Subcutaneous abdominal adipose tissue (tissue), 5 donors: ENCODE measurements at regions not wholly inside any gene's neighbourhood (a gene's known extent, or its start where the extent isn't known, plus 50 kb on each side); places are given as distances from the start of the nearest gene placed in this dataset.
"Not testable (repeated sequence)": the region's sequence is repeated elsewhere in the genome, so short reads cannot be mapped to it uniquely, and the experiment has no call there.

Source experiments
- H3K27ac ChIP-seq: one replicate; pipeline ENCODE4 v1.7.0; 2013; ENCODE audit warnings: low read depth, mild to moderate bottlenecking, inconsistent platforms, low read length, moderate library complexity
- H3K27me3 ChIP-seq, 5 donors: one replicate each; pipeline ENCODE4 v1.7.0; 2013; ENCODE audit warnings: low read length in 5 of 5, inconsistent platforms in 1 of 5; ENCODE audit not compliant: control insufficient read depth in 5 of 5, insufficient read depth in 4 of 5
- H3K36me3 ChIP-seq, 5 donors: one replicate each; pipeline ENCODE4 v1.7.0; 2013; ENCODE audit warnings: low read length in 5 of 5; ENCODE audit not compliant: control insufficient read depth in 5 of 5, insufficient read depth in 5 of 5
- H3K4me1 ChIP-seq, 5 donors: one replicate each; pipeline ENCODE4 v1.7.0; 2013; ENCODE audit warnings: low read length in 5 of 5, mild to moderate bottlenecking in 3 of 5, moderate library complexity in 1 of 5; ENCODE audit not compliant: control insufficient read depth in 5 of 5, insufficient read depth in 5 of 5
- H3K4me3 ChIP-seq, 5 donors: one replicate each; pipeline ENCODE4 v1.7.0; 2013; ENCODE audit warnings: low read length in 5 of 5, low read depth in 1 of 5
- H3K9ac ChIP-seq, 5 donors: one replicate each; pipeline ENCODE4 v1.7.0; 2013; ENCODE audit warnings: low read length in 5 of 5, mild to moderate bottlenecking in 4 of 5, moderate library complexity in 3 of 5
- H3K9me3 ChIP-seq, 5 donors: one replicate each; pipeline ENCODE4 v1.7.0; 2013; ENCODE audit warnings: low read length in 5 of 5; ENCODE audit not compliant: control insufficient read depth in 5 of 5
- donor health status: healthy.
- donor health status: healthy.
- donor health status: healthy.
- donor health status: healthy.
- donor health status: healthy.

DNA sequence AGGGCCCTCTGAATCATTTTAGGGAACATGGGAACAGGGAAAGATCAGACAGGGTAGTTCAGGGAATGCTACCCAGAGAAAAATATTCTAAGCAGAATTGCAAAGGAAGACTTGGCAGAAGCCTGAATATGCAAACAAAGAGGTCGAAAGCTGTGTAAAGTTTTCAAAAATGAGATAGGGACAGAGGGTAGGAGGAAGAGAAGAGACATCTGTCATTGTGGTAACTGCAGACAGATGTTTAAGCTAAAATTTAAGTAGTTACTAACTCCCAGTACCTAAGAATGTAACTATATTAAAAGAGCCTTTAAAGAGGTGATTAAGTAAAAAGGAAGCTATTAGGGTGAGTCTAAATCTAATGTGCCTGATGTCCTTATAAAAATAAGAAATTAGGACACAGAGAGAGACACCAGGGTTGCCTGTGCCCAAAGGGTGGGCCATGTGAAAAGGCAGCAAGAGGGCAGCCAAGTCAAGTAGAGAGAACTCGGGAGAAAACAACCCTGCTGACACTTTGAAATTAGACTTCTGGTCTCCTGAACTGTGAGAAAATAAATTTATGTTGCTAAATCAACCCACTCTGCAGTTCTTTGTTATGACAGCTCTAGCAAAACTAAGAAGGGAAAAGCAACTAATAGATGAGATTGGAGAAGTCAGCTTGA lies 1647.4 kb upstream of the C9orf72 start:
- Histone ChIP-seq H3K27me3 (peaks cover 0 to 8% (median 4%) of the 10 kb centered on the region in 5 donors), H3K36me3 (no peaks in the 10 kb centered on the region), H3K4me1 (no peaks in the 10 kb centered on the region), H3K9ac (no peak overlapping the region), H3K4me3 (no peak overlapping the region), H3K9me3 (no peaks in the 10 kb centered on the region), H3K27ac (no peak overlapping the region)

DNA sequence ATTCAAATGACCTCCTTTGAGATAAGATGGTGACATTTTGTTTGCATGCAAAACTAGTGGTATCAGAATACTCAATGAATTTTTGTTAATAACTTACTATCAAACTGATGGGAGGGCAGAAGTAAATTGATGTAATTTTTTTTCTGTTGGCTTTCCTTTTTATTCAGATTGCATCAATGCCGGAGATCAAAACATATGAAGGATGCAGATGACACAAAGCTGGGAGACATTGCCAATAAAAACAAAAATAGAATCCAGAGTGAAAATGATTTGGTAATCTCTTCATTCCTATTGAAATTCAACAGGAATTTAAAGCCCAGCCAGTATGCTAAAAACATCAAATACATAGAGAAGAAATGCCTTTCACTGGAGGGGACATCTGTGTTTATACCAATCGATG lies 1655.3 kb upstream of the C9orf72 start:
- H3K27me3 ChIP-seq: no peaks in the 10 kb centered on the region
- no peaks in the 10 kb centered on the region for H3K4me1 ChIP-seq
- no peaks in the 10 kb centered on the region for H3K36me3 ChIP-seq
- H3K9ac ChIP-seq: no peak overlapping the region
- no peaks in the 10 kb centered on the region for H3K9me3 ChIP-seq
- no peak overlapping the region for H3K27ac ChIP-seq
- no peak overlapping the region for H3K4me3 ChIP-seq

DNA sequence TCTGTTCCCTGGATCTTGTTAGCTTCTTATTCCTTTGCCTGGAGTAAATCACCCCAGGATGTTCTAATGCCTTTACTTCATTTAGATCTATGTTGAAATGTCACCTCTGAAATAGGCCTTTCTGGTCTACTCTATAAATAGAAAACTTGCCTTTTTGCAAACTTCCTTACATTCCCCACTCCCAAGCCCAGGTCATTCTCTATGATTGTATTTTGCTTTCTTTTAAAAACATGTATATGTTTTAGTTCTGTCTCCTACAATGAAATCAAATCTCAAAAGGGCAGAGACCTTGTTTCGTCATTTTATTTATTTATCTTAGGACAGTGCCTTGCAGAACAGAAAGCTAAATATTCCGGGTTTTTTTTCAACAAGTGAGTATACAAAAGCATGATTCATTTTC lies 1657.7 kb upstream of the C9orf72 start:
- no peaks in the 10 kb centered on the region for H3K27me3 ChIP-seq
- no peaks in the 10 kb centered on the region for H3K36me3 ChIP-seq
- no peak overlapping the region for H3K4me3 ChIP-seq
- H3K9me3 ChIP-seq: no peaks in the 10 kb centered on the region
- no peaks in the 10 kb centered on the region for H3K4me1 ChIP-seq
- H3K9ac ChIP-seq: no peak overlapping the region
- no peak overlapping the region for H3K27ac ChIP-seq

DNA sequence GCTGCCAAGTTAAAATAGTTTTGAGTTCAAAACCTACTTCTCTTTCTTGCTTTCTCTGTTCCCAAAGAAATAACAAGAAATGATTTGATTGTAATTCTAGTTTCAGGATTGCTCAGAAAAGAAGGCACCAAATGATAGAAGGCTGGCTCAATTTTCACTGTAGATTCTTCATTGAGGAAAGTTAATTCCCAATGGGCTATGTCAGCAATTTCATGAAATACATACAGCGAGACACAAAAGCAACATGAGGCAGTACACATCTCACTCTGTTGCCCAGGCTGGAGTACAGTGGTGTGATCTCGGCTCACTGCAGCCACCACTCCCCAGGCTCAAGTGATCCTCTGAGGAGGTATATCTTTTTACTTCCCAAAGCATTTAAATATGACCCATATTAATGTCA lies 1659.9 kb upstream of the C9orf72 start:
- H3K27me3 ChIP-seq: no peaks in the 10 kb centered on the region
- H3K27ac ChIP-seq: no peak overlapping the region
- no peaks in the 10 kb centered on the region for H3K9me3 ChIP-seq
- no peak overlapping the region for H3K4me3 ChIP-seq
- H3K36me3 ChIP-seq: no peaks in the 10 kb centered on the region
- no peak overlapping the region for H3K9ac ChIP-seq
- H3K4me1 ChIP-seq: no peaks in the 10 kb centered on the region

DNA sequence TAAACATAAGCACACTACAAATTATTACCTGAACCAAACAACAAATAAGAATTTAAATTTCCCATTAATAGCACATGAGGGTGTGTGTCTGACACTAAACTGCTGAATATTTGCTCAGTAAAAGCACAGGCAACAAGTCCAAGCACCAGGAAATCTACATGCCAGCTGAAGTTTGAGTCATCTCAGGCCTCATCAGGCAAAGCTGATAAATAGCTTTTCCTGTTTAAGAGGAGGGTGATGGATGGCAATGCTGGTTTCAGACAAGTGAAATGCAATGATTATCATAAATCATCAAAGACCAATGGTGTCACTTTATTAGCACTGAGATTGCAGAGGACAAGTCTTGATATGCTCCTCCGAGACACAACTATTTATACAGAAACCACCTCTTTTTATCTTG lies 1668.0 kb upstream of the C9orf72 start:
- Histone ChIP-seq H3K27ac (no peak overlapping the region), H3K4me3 (no peak overlapping the region), H3K4me1 (no peaks in the 10 kb centered on the region), H3K9ac (no peak overlapping the region), H3K36me3 (no peaks in the 10 kb centered on the region), H3K9me3 (no peaks in the 10 kb centered on the region), H3K27me3 (no peaks in the 10 kb centered on the region)

DNA sequence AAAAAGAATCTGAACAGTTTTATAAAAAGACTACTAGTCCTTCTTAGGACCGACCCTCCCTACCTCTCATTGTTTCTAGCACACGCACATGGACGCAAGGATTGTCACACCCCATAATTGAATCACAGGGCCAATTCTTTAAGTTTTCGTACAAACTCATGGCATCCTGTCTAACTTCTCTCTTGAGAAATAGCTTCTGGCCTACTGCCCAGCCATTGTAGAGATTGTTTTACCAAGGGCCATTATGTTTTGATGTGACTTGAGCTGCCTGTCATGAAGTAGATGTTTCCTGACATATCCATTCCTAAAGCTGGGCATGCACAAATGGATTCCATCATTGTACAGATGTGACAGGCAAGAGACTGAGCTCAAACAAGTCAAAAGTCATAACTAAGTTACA lies 1672.1 kb upstream of the C9orf72 start:
- Histone ChIP-seq H3K9ac (no peak overlapping the region), H3K4me1 (no peaks in the 10 kb centered on the region), H3K27ac (no peak overlapping the region), H3K27me3 (no peaks in the 10 kb centered on the region), H3K9me3 (no peaks in the 10 kb centered on the region), H3K36me3 (no peaks in the 10 kb centered on the region), H3K4me3 (no peak overlapping the region)

DNA sequence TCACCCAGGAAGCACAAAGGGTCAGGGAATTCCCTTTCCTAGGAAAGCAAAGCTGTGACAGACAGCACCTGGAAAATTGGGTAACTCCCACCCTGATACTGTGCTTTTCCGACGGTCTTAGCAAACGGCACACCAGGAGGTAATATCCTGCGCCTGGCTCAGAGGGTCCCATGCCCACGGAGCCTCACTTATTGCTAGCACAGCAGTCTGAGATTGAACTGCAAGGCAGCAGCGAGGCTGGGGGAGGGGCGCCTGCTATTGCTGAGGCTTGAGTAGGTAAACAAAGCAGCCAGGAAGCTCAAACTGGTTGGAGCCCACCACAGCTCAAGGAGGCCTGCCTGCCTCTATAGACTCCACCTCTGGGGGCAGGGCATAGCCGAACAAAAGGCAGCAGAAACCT lies 1697.1 kb upstream of the C9orf72 start:
- not testable (repeated sequence) for H3K4me3 ChIP-seq

DNA sequence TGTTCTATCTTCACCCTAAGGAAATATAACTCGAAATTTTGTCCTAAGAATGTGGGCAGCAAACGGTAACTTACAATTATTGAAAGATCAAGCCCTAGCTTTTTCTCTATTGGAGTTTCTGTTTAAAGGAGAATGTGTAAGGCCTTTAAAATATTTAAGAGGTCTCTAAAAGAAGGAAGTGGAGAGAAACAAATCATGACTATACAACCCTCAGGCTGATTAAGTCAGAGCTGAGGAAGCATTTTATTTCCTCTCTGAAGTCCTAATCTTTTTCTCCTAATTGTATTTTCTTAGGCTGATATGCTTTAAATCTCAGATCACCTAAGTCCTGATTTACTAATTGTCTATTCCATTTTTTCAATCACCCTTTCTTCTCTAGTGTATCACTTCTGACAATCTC lies 1708.8 kb upstream of the C9orf72 start:
- Histone ChIP-seq H3K27ac (no peak overlapping the region), H3K4me3 (no peak overlapping the region), H3K36me3 (no peaks in the 10 kb centered on the region), H3K27me3 (no peaks in the 10 kb centered on the region), H3K9ac (no peak overlapping the region), H3K4me1 (no peaks in the 10 kb centered on the region), H3K9me3 (no peaks in the 10 kb centered on the region)

More for the DNA sequence above, 1697.1 kb upstream of the C9orf72 start:
- H3K36me3 ChIP-seq, H3K4me1 ChIP-seq, H3K27me3 ChIP-seq, H3K27ac ChIP-seq, H3K9ac ChIP-seq, H3K9me3 ChIP-seq: not testable (repeated sequence)

DNA sequence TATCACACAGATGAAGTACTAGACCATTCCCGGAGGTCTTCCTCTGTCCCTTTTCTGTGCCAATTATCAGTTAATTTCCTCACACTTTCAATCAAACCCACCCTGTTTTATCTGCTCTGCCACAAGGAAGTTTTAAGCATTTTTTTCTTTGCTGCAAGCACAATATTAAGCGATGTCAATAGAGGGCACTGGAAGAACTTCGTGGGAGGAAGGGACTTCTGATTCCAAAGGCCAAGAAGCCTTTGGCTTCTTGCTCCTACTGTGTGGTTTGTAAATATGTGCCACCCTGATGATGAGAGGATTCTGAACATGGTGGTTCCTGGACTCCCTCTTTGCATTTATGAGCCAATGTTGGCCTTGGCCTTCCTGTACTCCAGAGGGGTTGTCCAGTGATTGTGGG lies 1712.5 kb upstream of the C9orf72 start:
- Histone ChIP-seq H3K27me3 (no peaks in the 10 kb centered on the region), H3K27ac (no peak overlapping the region), H3K9me3 (no peaks in the 10 kb centered on the region), H3K36me3 (no peaks in the 10 kb centered on the region), H3K4me1 (no peaks in the 10 kb centered on the region), H3K4me3 (no peak overlapping the region), H3K9ac (no peak overlapping the region)

DNA sequence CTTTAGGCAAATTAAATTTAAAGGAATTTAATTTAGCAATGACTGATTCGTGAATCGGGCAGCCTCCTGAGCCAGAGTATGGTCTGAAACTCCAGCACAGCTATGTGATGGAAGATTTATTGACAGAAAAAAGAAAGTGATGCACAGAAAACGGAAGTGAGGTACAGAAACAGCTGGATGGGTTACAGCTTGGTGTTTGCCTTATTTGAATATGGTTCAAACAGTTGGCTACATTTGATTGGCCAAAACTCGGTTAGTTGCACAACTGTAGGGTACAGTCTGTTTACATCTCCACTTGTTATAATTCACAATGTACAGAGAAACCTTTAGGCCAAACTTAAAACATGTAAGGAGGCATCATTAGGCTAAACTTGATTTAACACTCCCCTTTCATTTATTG lies 1716.1 kb upstream of the C9orf72 start:
- peaks cover 0 to 5% (median 0%) of the 10 kb centered on the region in 5 donors for H3K9me3 ChIP-seq
- H3K4me1 ChIP-seq: no peaks in the 10 kb centered on the region
- no peak overlapping the region for H3K9ac ChIP-seq
- H3K4me3 ChIP-seq: no peak overlapping the region
- H3K27ac ChIP-seq: no peak overlapping the region
- no peaks in the 10 kb centered on the region for H3K36me3 ChIP-seq
- no peaks in the 10 kb centered on the region for H3K27me3 ChIP-seq

DNA sequence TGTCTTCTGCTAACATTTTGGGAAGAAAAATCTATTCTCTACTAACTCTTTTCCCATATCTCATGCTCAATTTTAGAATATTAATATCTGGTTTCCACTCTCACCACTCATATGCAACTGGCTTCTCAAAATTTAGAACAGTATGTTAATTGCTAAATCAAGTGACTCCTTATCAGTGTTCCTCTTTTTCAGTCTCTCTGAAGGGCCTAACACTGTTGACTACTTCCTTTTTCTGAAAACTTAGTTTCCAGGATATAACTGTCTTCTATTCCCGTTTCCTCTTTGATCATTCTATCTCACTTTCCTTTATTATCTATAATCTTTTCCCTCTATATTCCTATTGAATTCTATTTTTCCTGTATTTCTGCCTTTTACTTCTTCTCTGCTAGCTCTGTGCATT lies 1717.2 kb upstream of the C9orf72 start:
- H3K4me1 ChIP-seq: no peaks in the 10 kb centered on the region
- no peaks in the 10 kb centered on the region for H3K27me3 ChIP-seq
- no peaks in the 10 kb centered on the region for H3K36me3 ChIP-seq
- no peak overlapping the region for H3K9ac ChIP-seq
- no peak overlapping the region for H3K4me3 ChIP-seq
- peaks cover 0 to 10% (median 2%) of the 10 kb centered on the region in 5 donors for H3K9me3 ChIP-seq
- H3K27ac ChIP-seq: no peak overlapping the region
